Erythroblast (primary cell): ENCODE measurements at regions not wholly inside any gene's neighbourhood (a gene's known extent, or its start where the extent isn't known, plus 50 kb on each side); places are given as distances from the start of the nearest gene placed in this dataset.

Experiments used
- GATA1 ChIP-seq: IDR thresholded peaks from 2 replicates; pipeline ENCODE4 v1.6.1; 2011; ENCODE audit warnings: low read depth, mild to moderate bottlenecking, control low read depth, low read length, moderate library complexity
- POLR2A ChIP-seq: IDR thresholded peaks from 2 replicates; pipeline ENCODE4 v1.6.1; 2011; ENCODE audit warnings: mild to moderate bottlenecking, low read length

GRCh38 chr13:106047859-106048258 is 487.6 kb downstream of the EFNB2 start:
- TF ChIP-seq POLR2A (no peak), GATA1 (no peak)
